ENCODE measurements at regions not wholly inside any gene's neighbourhood (a gene's known extent, or its start where the extent isn't known, plus 50 kb on each side); places are given as distances from the start of the nearest gene placed in this dataset.

- no peak overlapping the region for H3K27ac Mint-ChIP-seq (ENCODE audit: unreplicated experiment)
- no peaks in the 10 kb centered on the region for H3K9me3 Mint-ChIP-seq (ENCODE audit: unreplicated experiment)
- no peak overlapping the region for H3K4me3 Mint-ChIP-seq (ENCODE audit: unreplicated experiment)
- DNase-seq (ENCODE audit: extremely low spot score, unreplicated experiment), result no peak
- H3K4me1 Mint-ChIP-seq (ENCODE audit: unreplicated experiment), result peaks cover 8% of the 10 kb centered on the region
- TF ChIP-seq CTCF (IDR thresholded peaks at IDR 0.05), result no peak
- no peaks in the 10 kb centered on the region for H3K36me3 Mint-ChIP-seq (ENCODE audit: unreplicated experiment)
- no peaks in the 10 kb centered on the region for H3K27me3 Mint-ChIP-seq (ENCODE audit: unreplicated experiment)
These were observed 1004.2 kb downstream of the PCDH18 start for GRCh38 chr4:136528131-136528530.

GRCh38 chr4:136526517-136526916, 1005.8 kb downstream of the PCDH18 start:
- no peaks in the 10 kb centered on the region for H3K36me3 Mint-ChIP-seq (ENCODE audit: unreplicated experiment)
- no peaks in the 10 kb centered on the region for H3K9me3 Mint-ChIP-seq (ENCODE audit: unreplicated experiment)
- DNase-seq (ENCODE audit: extremely low spot score, unreplicated experiment), result no peak
- H3K27ac Mint-ChIP-seq (ENCODE audit: unreplicated experiment), result no peak overlapping the region
- TF ChIP-seq CTCF (IDR thresholded peaks at IDR 0.05), result no peak
- peaks cover 12% of the 10 kb centered on the region for H3K4me1 Mint-ChIP-seq (ENCODE audit: unreplicated experiment)
- no peak overlapping the region for H3K4me3 Mint-ChIP-seq (ENCODE audit: unreplicated experiment)
- H3K27me3 Mint-ChIP-seq (ENCODE audit: unreplicated experiment), result no peaks in the 10 kb centered on the region

- Mint-ChIP-seq H3K36me3 (ENCODE audit: unreplicated experiment) (no peaks in the 10 kb centered on the region), H3K27me3 (ENCODE audit: unreplicated experiment) (no peaks in the 10 kb centered on the region), H3K9me3 (ENCODE audit: unreplicated experiment) (no peaks in the 10 kb centered on the region), H3K4me1 (ENCODE audit: unreplicated experiment) (peaks cover 12% of the 10 kb centered on the region), H3K27ac (ENCODE audit: unreplicated experiment) (no peak overlapping the region), H3K4me3 (ENCODE audit: unreplicated experiment) (no peak overlapping the region)
- DNase-seq (ENCODE audit: extremely low spot score, unreplicated experiment), result no peak
- no peak for TF ChIP-seq CTCF (IDR thresholded peaks at IDR 0.05)
These were observed 1008.3 kb downstream of the PCDH18 start for GRCh38 chr4:136524039-136524438.

DNA sequence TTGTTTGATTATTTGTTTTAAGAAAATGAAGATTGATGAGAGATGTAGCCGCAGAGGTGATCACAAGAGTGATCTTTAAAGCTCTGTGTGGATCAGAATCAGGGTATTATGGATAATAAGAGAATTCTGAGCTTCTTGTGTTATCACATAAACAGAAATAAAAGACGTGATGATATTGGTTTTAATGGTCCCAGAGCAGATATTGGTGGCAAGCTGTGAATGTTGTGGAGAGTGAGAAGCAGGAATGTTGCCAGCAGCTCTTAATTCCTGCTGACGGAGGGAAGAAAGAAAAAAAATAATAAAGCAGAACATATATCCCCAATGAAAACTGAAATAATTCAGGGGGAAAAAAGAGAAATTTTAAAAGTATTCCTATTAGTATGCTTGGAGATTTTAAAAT, 1015.9 kb downstream of the PCDH18 start:
- DNase-seq (ENCODE audit: extremely low spot score, unreplicated experiment), result no peak
- Mint-ChIP-seq H3K4me1 (ENCODE audit: unreplicated experiment) (no peaks in the 10 kb centered on the region), H3K9me3 (ENCODE audit: unreplicated experiment) (no peaks in the 10 kb centered on the region), H3K27me3 (ENCODE audit: unreplicated experiment) (no peaks in the 10 kb centered on the region), H3K27ac (ENCODE audit: unreplicated experiment) (no peak overlapping the region), H3K36me3 (ENCODE audit: unreplicated experiment) (no peaks in the 10 kb centered on the region), H3K4me3 (ENCODE audit: unreplicated experiment) (no peak overlapping the region)
- no peak for TF ChIP-seq CTCF (IDR thresholded peaks at IDR 0.05)

GRCh38 chr4:136505020-136505419, 1027.3 kb downstream of the PCDH18 start:
- Mint-ChIP-seq H3K4me3 (ENCODE audit: unreplicated experiment) (no peak overlapping the region), H3K9me3 (ENCODE audit: unreplicated experiment) (no peaks in the 10 kb centered on the region), H3K4me1 (ENCODE audit: unreplicated experiment) (no peaks in the 10 kb centered on the region), H3K27ac (ENCODE audit: unreplicated experiment) (no peak overlapping the region), H3K27me3 (ENCODE audit: unreplicated experiment) (no peaks in the 10 kb centered on the region), H3K36me3 (ENCODE audit: unreplicated experiment) (no peaks in the 10 kb centered on the region)
- no peak for DNase-seq (ENCODE audit: extremely low spot score, unreplicated experiment)
- TF ChIP-seq CTCF (IDR thresholded peaks at IDR 0.05), result no peak
